ENCODE measurements at regions not wholly inside any gene's neighbourhood (a gene's known extent, or its start where the extent isn't known, plus 50 kb on each side); places are given as distances from the start of the nearest gene placed in this dataset.

GRCh38 chr12:88305254-88305890, 163.3 kb downstream of the TMTC3 start:
- TF ChIP-seq CTCF (IDR thresholded peaks at IDR 0.05; ENCODE audit: low read depth, low read length, missing input control), result no peak
- TF ChIP-seq, protein P1, sequence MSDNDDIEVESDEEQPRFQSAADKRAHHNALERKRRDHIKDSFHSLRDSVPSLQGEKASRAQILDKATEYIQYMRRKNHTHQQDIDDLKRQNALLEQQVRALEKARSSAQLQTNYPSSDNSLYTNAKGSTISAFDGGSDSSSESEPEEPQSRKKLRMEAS (IDR thresholded peaks at IDR 0.05), result peak; percentile 31
- TF ChIP-seq YY1 (IDR thresholded peaks at IDR 0.05), result peak; percentile 46
- TF ChIP-seq NR2F2 (IDR thresholded peaks at IDR 0.05), result peak; percentile 86
- no peak for TF ChIP-seq TAF1 (conservative IDR thresholded peaks at IDR 0.05)

Data from liver (tissue), 3 donors.